Hematopoietic multipotent progenitor cell treated with erythropoietin and hydrocortisone succinate and interleukin-3 and kit ligand, for 8 days (in vitro differentiated cells): ENCODE measurements at regions not wholly inside any gene's neighbourhood (a gene's known extent, or its start where the extent isn't known, plus 50 kb on each side); places are given as distances from the start of the nearest gene placed in this dataset.
A peak's percentile ranks its signal among the peaks of the same experiment; 100 is the strongest.

Experiments used
- DNase-seq: peaks from one replicate; pipeline ENCODE4 v3.0.0-alpha.2; 2015

DNA sequence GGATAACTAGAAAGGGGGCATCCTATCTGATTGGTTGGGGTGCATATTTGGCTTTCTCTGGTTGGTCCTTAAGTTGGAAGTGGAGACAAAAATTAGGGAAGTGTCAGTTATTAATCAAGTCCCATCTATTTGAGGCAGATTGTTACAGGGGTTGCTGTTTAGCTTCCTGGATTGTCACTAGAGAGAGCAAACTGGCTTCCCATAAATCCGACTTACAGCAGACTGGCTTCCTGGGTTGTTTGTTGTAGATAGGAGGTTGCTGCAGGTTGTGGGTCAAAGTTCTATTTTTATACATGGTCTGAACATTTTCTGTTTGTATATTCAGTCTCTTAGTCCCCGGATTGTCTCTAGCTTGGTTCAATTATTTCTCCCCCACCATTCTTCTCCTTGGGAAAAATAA lies 106.1 kb upstream of the HABP2 start:
- DNase-seq = no peak

DNA sequence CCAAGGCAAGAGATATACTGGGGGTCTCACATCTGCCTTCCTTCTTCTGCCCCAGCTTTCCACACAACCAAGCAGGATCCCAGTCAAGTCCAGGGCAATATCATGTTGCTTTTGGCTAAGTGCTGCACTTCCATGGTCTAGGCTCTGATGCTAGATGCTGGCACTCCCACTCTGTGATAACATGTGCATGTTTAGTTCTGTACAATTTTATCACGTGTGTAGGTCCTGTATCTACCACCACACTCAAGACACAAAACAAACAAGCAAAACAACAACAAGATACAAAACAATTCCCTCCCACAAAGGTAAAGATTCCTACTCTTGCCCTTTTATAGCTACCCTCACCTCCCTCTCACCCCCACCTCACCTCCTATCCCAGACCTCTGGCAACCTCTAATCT lies 105.6 kb upstream of the HABP2 start:
- no peak for DNase-seq

DNA sequence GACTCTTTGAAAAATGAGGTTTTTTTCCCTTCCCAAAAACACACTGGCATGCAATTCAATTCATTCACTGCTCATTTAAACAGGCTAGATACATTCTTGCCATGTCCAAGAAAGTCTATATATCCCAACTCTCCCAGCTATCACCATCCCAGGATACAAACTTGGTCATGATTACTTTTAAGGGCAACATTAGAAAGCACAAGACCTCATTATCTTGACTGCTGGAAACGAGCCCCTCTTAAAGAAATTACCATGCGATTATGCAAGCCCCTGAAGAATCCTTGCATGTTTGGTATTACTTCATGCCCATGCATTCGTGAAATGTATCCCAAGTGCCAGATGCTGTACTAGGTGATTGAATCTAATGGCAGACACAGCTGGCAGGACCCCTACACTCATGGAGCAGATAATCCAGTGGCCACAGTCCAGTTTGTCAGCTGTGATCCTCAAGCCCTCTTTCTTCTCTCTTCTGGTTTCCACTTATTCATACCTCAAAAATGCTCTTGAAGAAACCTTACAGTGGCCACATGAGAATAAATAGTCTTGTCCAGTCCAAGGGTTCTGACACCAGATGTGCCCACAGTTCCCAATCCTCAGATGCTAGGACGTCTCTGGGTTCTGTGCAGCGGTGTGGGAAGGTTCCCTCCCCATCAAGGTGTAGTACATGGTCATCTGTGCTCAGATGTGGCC lies 103.7 kb upstream of the HABP2 start:
- no peak for DNase-seq

DNA sequence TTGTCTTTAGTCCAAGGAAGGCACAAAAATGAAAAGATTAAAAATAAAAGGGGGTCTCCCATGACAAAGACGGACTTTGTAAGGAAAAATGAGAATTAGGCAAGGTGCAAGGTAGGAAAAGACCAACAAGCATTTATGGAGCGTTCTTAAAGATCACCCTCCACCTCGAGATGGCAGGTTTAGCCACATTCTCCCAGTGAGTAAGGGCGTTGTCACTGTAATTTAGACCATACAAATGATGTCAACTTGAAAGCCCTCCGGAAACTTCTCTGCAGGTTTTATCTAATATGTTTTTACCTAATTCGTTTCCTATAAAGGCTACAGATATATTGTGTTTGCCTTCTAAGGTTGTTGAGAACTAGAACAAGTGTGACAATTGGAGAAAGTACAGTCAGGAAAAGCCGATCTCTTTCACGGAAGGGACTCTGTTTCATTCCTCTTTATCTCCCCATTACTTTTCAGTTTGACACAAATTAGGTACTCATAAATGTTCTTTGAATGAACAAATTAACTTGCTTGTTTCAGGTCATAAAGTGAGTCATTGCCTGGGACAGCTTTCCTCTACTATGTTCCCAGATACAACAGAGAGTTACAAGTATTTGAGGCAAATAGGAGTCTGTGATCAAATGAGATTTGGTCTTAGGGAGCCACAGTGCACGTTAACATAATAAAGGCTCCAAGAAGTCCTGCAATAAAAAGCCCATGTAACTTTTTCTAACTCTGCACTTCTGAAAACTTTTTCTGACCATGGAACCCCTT lies 102.6 kb upstream of the HABP2 start:
- DNase-seq = no peak

DNA sequence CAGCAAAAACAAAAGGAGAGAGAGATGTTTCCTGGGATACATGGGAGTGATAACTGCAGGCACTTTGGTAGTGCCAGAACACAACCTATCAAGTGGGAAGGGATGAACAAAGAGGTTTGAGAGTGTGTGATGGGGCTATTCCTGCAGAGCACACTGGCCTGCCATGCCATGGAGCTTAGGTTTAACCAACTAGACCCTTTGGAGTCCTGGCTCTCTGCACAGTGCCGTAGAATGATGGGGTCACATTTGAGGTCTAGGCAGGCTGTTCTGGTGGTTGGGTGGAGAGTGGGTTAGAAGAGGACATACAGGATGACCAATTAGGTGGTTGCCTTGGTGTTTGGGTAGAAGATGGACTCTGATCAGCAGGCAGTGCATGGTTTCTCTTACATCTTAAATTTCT lies 101.9 kb upstream of the HABP2 start:
- DNase-seq = no peak

DNA sequence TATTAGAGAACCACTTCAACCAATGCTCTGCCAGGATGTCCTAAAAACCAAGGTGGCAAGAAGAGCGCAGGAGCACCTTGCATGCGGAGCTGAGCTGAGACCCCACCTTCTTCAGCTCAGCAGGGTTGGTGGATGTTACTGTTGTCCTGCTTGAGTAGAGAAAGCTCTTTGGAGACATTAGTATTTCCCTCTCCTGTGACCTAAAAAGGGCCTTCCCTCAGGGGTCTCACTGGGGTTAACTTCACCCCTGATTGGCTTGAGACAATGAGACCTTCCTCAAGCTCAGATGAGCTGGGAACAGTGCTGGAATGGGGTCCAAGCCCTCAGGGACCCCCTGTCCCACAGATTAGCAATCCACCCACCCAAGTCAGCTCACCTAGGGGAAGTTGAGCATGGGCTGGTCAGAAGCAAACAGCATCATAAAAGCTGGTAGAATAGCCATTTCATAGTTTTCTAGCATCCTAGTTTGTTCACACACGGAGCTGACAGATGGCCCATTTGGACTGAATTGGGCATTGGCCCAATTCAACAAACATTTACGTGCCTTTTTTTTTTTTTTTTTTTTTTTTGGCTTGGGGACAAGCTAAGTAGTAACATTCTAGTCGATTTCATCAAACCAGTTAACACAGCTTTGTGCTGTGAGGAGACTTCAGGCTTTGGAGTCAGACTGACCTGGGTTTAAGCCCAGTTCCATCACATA lies 100.6 kb upstream of the HABP2 start:
- no peak for DNase-seq

DNA sequence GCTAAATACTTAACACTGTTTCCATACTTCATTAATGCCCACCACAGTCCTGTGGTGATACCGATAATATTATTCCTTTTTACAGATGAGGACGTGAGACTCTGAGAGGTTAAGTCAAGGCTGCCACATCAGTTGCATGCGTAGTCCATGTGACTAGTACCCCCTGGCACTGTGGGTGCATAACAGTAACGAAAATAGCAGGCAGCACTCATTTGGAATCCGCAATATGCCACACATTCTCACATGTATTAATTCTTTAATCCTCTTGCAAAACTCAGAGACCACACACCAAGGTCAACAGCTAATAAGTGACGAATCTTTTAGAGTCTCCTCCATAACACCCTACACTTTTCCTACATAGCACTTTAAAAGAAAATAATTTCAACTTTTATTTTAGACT lies 99.5 kb upstream of the HABP2 start:
- no peak for DNase-seq

DNA sequence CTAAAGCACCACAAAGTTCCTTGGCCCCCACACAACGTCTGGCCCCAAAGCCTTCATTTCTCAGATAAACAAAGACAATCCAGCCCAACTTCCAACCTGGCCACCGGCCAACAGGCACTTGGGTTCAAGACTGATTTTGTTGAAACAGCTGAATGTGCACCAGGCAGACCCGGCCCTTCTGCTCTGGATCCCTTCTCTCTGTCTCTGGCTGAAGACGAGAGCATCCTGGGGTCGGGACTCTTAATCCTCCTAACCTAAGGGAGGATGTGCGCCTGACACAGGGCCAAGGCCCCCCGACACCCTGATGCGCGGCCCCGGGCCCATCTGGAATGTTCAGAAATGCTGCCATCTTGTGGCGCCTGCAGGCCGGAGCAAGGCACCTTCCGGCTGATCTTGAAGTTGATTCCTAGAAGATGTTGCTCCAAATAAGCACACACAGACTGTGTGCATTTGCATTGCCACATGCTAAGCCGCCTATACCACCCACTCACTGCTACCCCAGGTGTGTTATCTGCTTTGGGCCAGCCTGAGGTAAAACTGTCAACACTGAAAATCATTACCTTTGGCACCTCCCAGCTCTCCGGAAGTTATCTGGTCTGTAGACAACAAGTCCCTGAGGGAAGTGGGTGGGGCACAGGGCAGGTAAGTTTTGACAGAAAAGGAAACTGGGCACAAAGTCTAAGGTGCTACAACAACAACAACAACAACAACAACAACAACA lies 98.4 kb upstream of the HABP2 start:
- DNase-seq = peak; percentile 9

DNA sequence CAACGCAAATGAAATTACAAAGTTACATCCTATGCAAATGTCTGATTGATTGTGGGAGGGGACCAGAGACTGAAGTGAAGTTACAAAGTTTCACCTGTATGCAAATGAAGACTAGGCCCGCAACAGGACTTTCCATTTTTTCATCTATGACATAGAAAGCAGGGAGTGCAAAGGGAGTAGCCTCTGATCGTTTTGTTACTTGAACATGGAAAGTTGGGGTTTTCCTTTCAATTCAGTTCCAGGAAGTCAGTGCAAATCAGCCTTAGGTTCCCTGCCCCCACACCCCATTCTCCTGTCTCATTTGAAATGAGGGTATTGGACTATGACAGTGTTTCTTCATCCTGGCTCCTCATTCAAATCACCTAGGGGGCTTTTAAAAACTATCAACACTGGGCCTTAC lies 96.9 kb upstream of the HABP2 start:
- DNase-seq = no peak

DNA sequence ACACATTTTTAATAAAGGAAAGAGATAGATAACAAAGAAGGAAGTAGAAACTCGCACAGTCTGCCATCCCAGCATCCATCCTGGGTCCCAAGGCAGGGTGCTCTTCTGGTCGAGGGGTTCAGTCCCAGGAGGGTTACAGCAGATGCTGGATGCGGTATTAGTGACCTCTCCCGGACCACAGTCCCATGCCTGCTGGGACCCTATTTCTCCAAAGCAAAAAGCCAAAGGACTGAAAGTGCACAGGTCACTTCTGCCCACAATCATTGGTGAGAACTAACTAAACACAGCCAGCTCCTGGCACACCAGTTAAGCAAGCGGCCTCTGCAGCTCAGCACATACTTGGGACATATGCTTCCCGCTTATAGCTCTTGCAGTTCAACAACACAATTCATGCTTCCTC lies 96.1 kb upstream of the HABP2 start:
- no peak for DNase-seq

DNA sequence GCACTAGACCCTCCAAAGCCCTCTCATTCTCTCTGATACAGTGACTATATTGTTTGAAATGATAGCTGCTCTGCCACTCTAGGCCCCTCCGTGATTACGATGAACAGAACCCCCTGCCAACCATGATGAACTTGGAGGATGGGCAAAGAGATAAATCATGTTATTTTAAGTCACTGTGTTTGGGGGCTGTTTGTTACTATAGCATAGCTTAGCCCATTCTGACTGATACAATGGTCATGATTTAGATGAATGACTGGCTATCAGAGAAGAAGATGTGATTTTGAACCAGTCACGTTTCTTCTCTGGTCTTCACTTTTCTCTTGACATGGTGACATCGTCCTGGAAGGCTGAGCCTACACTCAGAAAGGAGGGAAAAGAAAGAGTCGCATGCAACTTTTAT lies 95.4 kb upstream of the HABP2 start:
- no peak for DNase-seq

DNA sequence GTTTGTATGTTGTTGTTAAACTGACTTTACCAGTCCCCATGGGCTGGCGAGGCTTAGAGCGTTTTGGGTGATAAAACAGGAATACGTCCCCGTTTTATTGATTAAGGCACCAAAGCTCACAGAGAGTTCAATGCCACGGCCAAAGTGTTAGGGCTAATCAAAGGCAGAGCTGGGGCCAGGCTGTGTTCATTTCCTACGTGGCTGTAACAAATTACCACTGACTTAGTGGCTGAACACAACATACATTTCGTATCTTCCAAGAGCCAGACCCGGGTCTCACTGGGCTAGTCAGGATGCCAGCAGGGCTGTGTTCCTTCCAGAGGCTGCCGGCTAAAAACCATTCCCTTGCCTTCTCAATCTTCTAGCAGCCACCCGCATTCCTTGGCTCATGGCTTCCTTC lies 94.4 kb upstream of the HABP2 start:
- no peak for DNase-seq

DNA sequence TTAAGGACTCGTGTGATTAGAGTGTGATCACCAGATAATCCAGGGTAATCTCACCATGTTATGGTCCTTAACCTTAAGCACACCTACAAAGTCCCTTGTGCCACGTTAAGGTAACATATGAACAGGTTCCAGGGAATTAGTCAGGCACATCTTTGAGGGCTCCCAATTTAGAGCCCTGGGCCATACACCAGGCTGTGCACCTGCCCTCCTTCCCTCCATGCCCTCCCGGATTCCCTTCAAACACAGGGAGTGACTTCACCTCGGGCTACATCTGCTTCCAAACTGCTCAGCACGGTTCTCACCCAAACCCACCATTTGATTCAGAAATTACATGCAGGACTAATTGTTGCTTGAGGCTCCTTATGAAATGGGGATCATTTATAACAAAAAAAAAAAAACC lies 93.9 kb upstream of the HABP2 start:
- no peak for DNase-seq

DNA sequence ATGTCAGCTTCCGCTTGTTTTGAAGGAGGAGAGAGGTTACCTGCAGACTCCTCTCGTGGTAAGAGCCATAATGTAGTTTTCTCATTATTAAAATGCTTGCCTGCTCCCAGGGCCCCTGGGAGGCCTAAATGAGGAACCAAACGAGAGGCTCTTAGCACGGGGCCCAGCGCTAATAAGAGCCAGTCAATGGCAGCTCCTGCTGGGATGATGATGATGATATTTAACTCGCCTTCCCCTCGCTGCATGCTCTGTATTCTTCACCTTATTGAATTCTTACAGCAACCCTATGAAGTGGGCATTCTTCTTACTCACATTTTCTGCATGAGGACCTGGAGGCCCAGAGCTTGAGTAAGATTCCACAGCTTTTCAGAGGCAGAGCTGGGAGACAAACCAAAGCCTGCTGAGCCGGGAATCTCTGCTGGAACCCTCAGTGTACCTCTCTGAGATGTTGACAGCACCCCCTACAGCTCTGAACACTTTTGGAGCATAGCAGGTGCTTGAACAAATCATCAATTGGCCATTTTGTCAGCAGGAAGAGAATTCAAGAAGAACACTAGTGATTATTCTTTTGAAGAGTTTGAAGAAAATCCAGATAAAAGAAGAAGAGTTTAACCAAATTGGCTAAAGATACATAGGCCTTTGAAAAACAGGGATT lies 93.1 kb upstream of the HABP2 start:
- no peak for DNase-seq

DNA sequence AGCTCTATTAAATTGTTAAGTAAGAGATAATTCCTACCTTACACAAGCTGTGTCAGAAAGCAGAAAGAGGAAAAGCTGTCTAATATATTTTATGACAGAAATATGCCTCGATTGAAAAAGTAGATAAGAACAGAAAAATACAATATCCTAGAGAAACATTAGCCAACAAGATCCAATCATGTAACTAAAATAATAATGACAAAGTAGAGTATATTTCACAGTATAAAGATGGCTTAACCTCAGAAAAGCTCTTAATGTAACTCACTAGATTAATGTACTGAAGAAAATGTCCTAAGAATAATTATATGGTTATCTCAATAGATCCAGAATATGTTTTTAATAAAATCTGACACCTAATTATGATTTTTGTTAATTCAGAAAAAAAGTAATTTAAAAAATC lies 89.8 kb upstream of the HABP2 start:
- no peak for DNase-seq

DNA sequence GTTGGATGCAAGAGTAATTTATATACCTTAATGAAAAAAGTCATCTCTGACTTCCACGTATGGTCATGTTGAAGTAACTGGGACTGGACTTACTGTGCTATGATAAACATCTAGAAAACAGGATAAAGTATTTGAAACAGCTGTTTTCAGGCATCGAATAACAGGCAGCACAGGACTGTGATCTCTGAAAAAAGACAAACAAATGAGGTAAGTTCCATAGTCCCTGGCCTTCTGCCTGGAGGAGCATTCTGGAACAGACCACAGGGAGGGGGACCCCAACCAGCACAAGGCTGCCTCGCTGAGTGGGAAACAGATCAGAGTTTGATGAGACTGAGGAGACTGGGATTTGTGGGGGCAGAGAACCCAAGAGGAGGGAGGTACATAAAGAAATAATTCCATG lies 89.1 kb upstream of the HABP2 start:
- DNase-seq = no peak

DNA sequence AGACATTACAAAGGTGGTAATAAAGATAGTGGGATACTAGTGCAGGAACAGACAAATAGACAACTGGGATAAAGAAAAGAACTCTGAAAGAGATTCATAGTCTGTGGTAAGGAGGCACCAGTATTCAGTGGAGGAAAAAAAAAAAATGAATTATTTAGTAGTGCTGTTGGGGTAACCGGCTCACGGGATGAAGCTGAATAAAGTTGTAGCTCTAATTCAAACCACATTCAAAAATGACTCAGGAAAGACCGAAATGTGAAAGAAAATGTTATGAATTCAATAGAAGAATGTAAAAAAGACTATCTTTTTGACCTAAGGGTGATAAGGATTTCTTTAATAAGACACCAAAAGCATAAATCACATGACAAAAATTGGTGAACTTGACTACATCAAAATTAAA lies 83.1 kb upstream of the HABP2 start:
- DNase-seq = no peak

DNA sequence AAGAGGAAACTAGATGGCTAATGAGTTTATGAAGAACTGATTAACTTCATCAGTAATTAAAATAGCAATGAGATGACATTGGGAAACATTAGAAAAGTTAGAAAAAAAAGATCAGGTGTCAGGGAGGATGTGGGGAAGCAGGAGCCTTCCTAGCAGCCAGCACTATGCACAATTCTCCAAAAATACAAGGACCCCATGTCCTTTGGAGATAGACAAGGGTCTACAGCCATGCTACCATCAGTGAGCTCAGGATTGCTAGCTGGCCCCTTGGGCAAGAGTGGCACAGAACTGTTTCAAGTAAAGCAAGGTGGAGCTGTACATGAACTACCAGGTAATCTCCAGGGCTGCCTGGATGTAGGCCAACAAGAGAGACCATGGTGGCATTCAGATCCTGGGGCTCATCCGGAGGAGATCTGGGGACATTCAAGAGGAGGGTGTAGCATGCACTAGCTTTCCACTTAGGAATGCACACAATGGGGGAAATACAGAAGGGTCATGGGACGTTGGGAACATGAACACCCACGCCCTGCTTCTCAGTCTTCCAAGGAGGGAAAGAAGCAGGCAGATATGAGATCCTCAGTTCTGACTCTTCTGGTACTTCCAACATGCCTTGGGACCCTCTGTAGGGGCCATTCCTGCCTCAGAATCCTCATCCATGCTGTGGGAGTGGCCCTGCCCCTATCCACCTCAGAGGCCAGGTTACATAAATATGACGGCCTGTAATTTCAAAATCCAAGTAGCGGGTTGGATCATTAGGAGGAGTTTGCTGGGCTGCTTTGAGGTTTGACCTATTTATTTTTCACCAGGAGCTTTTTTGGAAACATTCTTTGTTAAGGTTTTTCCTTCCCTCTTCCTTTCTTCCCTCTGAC lies 82.2 kb upstream of the HABP2 start:
- DNase-seq = no peak

DNA sequence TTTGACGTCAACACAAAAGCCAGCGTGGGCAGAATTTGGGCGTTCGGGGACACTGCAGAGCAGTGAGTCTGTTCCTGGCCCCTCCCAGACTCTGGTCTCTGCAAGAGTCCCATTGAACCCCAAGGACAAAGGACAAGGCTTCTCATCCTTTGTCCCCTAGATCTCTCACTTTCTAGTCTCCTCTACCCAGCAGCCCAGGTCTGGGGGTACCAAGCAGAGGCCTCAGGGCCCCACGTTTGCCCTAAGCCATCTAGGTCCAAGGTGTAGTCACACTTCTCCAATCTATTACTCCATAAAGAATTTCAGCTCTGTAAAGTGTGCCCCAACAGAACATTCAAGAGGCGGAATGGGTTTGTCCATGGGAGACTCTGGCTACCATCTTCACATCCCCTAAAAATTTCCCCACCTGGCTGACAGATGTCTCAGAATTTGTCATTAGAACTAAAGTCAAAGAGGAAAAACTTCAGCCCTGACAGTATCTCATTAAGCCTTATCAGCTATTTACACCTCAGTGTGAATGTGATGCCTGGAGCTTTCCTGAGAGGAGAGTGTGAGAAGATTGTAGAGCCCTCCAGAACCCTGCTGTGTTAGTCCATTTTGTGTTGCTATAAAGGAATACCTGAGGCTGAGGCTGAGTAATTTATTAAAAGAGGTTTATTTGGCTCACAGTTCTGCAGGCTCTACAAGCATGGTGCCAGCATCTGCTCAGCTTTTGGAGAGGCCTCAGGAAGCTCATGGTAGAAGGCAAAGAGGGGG lies 81.4 kb upstream of the HABP2 start:
- no peak for DNase-seq

DNA sequence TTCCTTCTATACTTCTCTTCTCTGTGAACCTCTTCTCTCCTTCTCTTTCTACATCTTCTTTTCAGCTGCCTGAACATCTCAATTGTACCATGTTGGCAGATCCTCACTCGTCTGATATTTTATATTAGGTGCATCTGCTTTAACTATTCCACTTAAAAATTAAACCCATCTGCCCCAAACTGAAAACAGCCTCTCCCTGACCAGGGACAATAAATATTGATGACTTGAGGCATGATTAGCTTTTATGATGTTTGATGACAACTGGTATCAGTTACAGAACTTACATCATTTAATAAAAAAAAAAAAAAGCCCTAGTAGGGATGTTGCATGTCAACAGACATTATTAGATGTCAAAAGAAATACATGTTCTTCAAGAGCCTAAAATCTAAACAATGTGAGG lies 79.8 kb upstream of the HABP2 start:
- no peak for DNase-seq

DNA sequence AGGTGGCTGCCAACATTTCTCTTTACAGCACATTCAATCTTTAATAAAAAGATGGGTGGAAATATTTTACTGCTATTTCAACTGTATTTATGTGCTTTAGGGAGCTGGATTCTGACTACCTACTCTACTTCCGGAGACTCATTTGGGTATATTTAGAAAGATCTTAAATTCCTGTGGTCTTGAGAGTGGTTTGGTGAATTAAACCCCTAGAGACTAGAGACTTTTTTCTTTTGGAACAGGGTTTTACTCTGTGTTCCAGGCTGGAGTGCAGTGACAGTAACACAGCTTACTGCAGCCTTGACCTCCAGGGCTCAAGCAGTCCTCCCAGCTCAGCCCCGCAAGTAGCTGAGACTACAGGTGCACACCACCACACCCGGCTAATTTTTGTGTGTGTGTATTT lies 79.0 kb upstream of the HABP2 start:
- no peak for DNase-seq
